Transverse colon (tissue), 4 donors: ENCODE measurements at regions not wholly inside any gene's neighbourhood (a gene's known extent, or its start where the extent isn't known, plus 50 kb on each side); places are given as distances from the start of the nearest gene placed in this dataset.
A peak's percentile ranks its signal among the peaks of the same experiment; 100 is the strongest.

ENCODE experiments used
- DNase-seq: peaks from one replicate; pipeline ENCODE4 v3.0.0-alpha.2; 2019
- H3K27ac ChIP-seq, 4 donors: fragments of 200-600 bp; sonication (generic); 2 replicates each; pipeline ENCODE4 v1.5.1; 2016 to 2018; ENCODE audit warnings: inconsistent platforms in 4 of 4
- H3K27me3 ChIP-seq: fragments of 200-600 bp; sonication (generic); 2 replicates; pipeline ENCODE4 v1.5.1; 2017; ENCODE audit warnings: inconsistent platforms
- H3K36me3 ChIP-seq, 4 donors: fragments of 200-600 bp; sonication (generic); 2 replicates each; pipeline ENCODE4 v1.5.1; 2017 to 2019; ENCODE audit warnings: inconsistent platforms in 4 of 4
- H3K4me1 ChIP-seq, 4 donors: fragments of 200-600 bp; sonication (generic); 2 replicates each; pipeline ENCODE4 v1.5.1; 2017 to 2020; ENCODE audit warnings: inconsistent platforms in 4 of 4
- H3K4me3 ChIP-seq, 4 donors: fragments of 200-600 bp; sonication (generic); 1 replicate in 1 of 4; 2 replicates in 3 of 4; pipeline versions ENCODE4 v1.5.1 to v1.6.1; 2017 to 2019; ENCODE audit warnings: inconsistent platforms in 4 of 4
- H3K9me3 ChIP-seq, 2 donors: fragments of 200-600 bp; sonication (generic); 2 replicates each; pipeline ENCODE4 v1.5.1; 2017 to 2019; ENCODE audit warnings: inconsistent platforms in 2 of 2
- CTCF ChIP-seq, 5 experiments: fragments of 200-600 bp in 3 of 5; fragments of 450-650 bp in 2 of 5; sonication (generic) in 3 of 5; IDR thresholded peaks; 1 replicate in 2 of 5; 2 replicates in 3 of 5; pipeline ENCODE4 v1.5.1; 2016 to 2017; ENCODE audit warnings: antibody characterized with exemption in 5 of 5, inconsistent platforms in 3 of 5, mild to moderate bottlenecking in 2 of 5, moderate library complexity in 1 of 5
- EP300 ChIP-seq: sonication (generic); formaldehyde crosslinking; IDR thresholded peaks from one replicate; pipeline ENCODE4 v1.6.1; 2017; ENCODE audit warnings: antibody characterized with exemption, low read depth
- POLR2A ChIP-seq: fragments of 450-650 bp; IDR thresholded peaks from one replicate; pipeline ENCODE4 v1.6.1; 2016; ENCODE audit warnings: antibody characterized with exemption, mild to moderate bottlenecking, moderate library complexity
- POLR2AphosphoS5 ChIP-seq, 3 donors: sonication (generic); formaldehyde crosslinking; IDR thresholded peaks; one replicate each; pipeline ENCODE4 v1.6.1; 2016; ENCODE audit warnings: antibody characterized with exemption in 3 of 3
- WGBS, 2 donors: methylation state at CpG; one replicate each; pipeline ENCODE4 v1.1.5; 2018; ENCODE audit warnings: low coverage in 1 of 2; 5-methylcytosine and 5-hydroxymethylcytosine counted together
- in situ Hi-C, 4 donors: fragments of 200-750 bp; cut with MboI; loops; one replicate each; pipeline versions ENCODE4 v1.15.0 to v1.15.1; 2017; ENCODE audit warnings: low sequenced_read_pairs in 3 of 4, low pct_ligation_motif_present in 1 of 4, low pct_unique_long_range_greater_than_20kb in 1 of 4
- intact Hi-C: fragments of 100-400 bp; cut with DNase I; formaldehyde crosslinking; loops from one replicate; pipeline ENCODE4 v1.15.1; 2023; ENCODE audit warnings: low total_unique reads

GRCh38 chr3:157573780-157574378 lies 70.7 kb upstream of the VEPH1 start:
- no peaks in the 10 kb centered on the region for H3K36me3 ChIP-seq
- intact Hi-C loops: loop anchor here (2.0 kb wide), 1 partner anchor 41 kb away; no protein-coding TSS in a partner anchor
- WGBS, 2 donors: 61% methylated on average over 1 of the region's 1 CpG; no CpG with 5 or more reads in 1 of the 2 donors
- H3K27me3 ChIP-seq: no peaks in the 10 kb centered on the region
- H3K27ac ChIP-seq: no peak overlapping the region
- H3K4me3 ChIP-seq: no peak overlapping the region
- in situ Hi-C loops: no loop called here
- no peak for DNase-seq
- no peak for TF ChIP-seq CTCF (IDR thresholded peaks at IDR 0.05)
- no peak for TF ChIP-seq POLR2AphosphoS5 (IDR thresholded peaks at IDR 0.05)
- no peak for TF ChIP-seq POLR2A
- TF ChIP-seq EP300: no peak
- no peaks in the 10 kb centered on the region for H3K4me1 ChIP-seq
- no peaks in the 10 kb centered on the region for H3K9me3 ChIP-seq

GRCh38 chr3:157573281-157573680 lies 70.1 kb upstream of the VEPH1 start:
- in situ Hi-C loops: no loop called here

GRCh38 chr3:157572559-157573270 lies 69.5 kb upstream of the VEPH1 start:
- Histone ChIP-seq H3K4me3 (no peak overlapping the region), H3K27ac (no peak overlapping the region), H3K9me3 (no peaks in the 10 kb centered on the region), H3K27me3 (no peaks in the 10 kb centered on the region), H3K4me1 (no peaks in the 10 kb centered on the region), H3K36me3 (no peaks in the 10 kb centered on the region)
- peak; percentile 64 to 76 (median 72) for TF ChIP-seq CTCF (IDR thresholded peaks at IDR 0.05)
- TF ChIP-seq POLR2AphosphoS5 (IDR thresholded peaks at IDR 0.05): no peak
- in situ Hi-C loops (no loop called here), intact Hi-C loops (loop anchor here (2.0 kb wide), 1 partner anchor 40 kb away; no protein-coding TSS in a partner anchor)
- peak; percentile 14 for DNase-seq
- WGBS, 2 donors: 47 to 64% methylated on average over 5 to 8 of the region's 8 CpGs

More at GRCh38 chr3:157573281-157573680, 70.1 kb upstream of the VEPH1 start:
- Histone ChIP-seq H3K4me3 (no peak overlapping the region), H3K27ac (no peak overlapping the region), H3K4me1 (no peaks in the 10 kb centered on the region), H3K9me3 (no peaks in the 10 kb centered on the region), H3K36me3 (no peaks in the 10 kb centered on the region), H3K27me3 (no peaks in the 10 kb centered on the region)
- WGBS, 2 donors: 67 to 86% methylated on average over 1 of the region's 1 CpG
- intact Hi-C loops: loop anchor here (2.0 kb wide), 1 partner anchor 40 kb away; no protein-coding TSS in a partner anchor
- no peak for DNase-seq
- TF ChIP-seq CTCF (IDR thresholded peaks at IDR 0.05): no peak
- no peak for TF ChIP-seq POLR2AphosphoS5 (IDR thresholded peaks at IDR 0.05)
- TF ChIP-seq POLR2A: no peak
- TF ChIP-seq EP300: no peak

GRCh38 chr3:157566596-157566995 lies 63.4 kb upstream of the VEPH1 start:
- no peak for DNase-seq
- Histone ChIP-seq H3K27me3 (no peaks in the 10 kb centered on the region), H3K4me3 (no peak overlapping the region), H3K9me3 (no peaks in the 10 kb centered on the region), H3K27ac (no peak overlapping the region), H3K4me1 (no peaks in the 10 kb centered on the region), H3K36me3 (no peaks in the 10 kb centered on the region)
- in situ Hi-C loops: no loop called here
- no peak for TF ChIP-seq EP300
- TF ChIP-seq POLR2A: no peak
- no peak for TF ChIP-seq CTCF (IDR thresholded peaks at IDR 0.05)
- TF ChIP-seq POLR2AphosphoS5 (IDR thresholded peaks at IDR 0.05): no peak
- 75 to 94% methylated on average over 1 of the region's 1 CpG for WGBS, 2 donors
- intact Hi-C loops: no loop called here
